C1 segment of cervical spinal cord (tissue), 14 donors: ENCODE measurements at regions not wholly inside any gene's neighbourhood (a gene's known extent, or its start where the extent isn't known, plus 50 kb on each side); places are given as distances from the start of the nearest gene placed in this dataset.
"Not testable (repeated sequence)": the region's sequence is repeated elsewhere in the genome, so short reads cannot be mapped to it uniquely, and the experiment has no call there.

Experiments
- DNase-seq, 14 donors: peaks; one replicate each; lab custom pipeline; 2025; lab: John Stamatoyannopoulos, UW

DNA sequence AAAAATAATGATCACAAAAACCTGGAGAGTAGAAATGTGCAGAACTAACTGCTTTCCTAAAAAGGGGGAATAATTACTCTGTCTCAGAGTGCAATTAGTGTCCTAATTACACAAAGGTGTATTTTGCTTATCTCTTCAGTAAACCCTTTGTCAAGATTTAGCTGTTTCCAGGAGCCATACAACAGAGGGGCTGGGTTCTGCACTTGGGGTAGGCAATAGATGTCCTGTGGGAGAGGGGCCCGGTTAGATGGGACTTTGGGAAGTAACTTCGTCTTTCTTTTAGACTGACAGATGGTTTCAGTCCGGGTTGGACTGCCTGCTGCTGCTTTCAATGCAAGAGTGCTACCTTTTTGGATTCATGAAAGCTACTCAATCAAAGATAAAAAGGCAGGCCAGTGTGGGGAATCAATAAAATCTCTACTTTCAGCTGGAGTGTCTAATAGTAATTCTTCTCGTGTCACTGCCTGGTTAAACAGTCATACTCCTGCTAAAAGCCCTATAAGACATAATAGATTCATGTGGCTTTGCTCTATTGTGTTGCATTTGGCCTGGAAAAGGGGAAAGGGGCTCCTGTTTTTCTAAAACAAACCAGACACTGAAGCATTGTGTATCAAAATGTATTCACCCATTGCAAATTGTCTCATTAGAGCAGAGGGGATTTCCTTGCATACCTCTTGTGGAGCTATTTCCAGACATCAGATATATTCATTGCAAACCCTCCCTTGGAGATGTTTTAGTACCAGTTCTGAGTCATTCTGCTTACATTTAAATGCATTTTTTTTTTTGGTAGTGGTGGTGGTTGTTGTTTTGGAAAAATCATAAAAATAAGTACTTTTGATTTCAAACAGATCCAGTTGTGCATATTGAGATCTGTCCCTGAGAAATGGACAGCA, 83.3 kb upstream of the PCDH8 start:
- no peak for DNase-seq

- no peak for DNase-seq
Observed at GRCh38 chr13:52931131-52931530, 82.7 kb upstream of the PCDH8 start.

- DNase-seq, result no peak
Observed at GRCh38 chr13:52929846-52930245, 81.4 kb upstream of the PCDH8 start.

DNA sequence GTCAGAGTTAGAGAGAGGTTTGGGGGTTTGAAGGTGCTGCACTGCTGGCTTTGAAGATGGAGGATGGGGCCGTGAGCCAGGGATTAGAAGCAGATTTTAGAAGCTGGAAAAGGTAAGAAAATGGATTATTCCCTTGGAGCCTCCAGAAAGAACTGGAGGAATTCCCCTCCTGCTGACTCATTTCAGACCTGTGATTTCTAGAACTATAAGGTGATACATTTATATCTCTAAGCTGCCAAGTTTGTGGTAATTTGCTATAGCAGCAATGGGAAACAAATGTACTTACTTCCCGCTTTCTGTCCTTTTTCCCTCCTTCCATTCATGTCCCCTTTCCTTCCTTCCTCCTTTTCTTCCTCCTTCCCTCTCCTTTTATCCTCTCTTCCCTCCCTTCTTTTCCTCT, 78.5 kb upstream of the PCDH8 start:
- DNase-seq, result no peak

GRCh38 chr13:52925775-52926285, 77.4 kb upstream of the PCDH8 start:
- no peak for DNase-seq

DNA sequence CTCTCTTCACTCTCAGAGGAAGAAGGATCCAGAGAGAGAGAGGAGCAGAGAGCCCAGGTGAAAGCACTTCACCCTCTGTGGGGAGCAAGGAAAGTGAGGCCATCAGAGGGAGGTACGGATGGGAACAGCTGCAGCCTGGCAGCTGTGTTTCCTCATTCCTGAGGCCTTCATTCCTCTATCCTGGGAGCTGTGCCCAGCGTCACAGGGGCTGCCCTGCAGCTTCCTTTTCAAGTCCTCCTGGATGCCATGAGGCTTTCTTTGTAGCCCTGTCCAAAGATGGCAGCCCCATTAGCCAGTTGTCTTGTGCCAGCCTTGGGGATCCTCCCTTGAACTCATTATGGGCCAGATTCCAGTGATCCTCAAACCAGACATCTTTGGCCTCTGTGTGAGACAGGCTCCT, 76.8 kb upstream of the PCDH8 start:
- no peak for DNase-seq

DNA sequence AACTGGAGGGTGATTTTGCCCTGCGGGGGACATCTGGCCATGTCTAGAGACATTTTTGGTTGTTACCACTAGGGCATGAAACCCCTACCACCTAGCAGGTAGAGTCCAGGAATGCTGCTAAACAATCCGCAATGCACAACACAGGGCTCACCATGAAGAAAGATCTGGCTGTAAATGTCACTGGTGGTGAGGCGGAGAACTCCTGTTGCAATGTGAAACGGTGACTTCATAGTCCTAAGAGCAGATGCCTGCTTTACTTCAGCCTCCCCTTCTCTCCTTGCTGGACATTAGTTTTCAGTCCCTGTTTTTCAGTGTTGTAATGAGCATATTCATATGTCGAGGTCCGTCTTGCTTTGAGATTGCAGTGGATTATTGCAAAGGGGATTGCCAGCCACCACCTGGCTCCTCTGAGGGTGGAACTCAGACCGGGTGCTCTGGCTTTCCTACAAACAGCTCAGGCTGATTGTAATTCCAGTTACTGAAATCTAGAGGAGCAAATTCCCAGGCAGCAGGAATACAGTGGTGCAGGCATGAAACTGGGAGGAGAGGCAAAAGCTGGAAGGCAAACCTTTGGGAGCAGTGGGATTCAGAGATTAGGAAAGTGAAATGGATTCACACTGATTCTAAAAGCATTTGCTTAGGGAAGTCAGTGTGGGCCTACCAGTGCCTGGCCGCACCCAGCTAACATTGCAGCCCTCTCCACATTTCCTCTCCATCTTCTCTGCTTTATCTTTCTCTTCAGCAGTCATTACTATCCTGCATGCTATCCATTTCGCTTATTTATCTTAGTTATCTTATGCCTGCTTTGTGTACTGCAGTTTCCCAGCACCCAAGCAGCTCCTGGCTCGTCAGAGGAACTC, 76.1 kb upstream of the PCDH8 start:
- no peak for DNase-seq

- no peak for DNase-seq
Observed at GRCh38 chr13:52922961-52923360, 74.5 kb upstream of the PCDH8 start.

DNA sequence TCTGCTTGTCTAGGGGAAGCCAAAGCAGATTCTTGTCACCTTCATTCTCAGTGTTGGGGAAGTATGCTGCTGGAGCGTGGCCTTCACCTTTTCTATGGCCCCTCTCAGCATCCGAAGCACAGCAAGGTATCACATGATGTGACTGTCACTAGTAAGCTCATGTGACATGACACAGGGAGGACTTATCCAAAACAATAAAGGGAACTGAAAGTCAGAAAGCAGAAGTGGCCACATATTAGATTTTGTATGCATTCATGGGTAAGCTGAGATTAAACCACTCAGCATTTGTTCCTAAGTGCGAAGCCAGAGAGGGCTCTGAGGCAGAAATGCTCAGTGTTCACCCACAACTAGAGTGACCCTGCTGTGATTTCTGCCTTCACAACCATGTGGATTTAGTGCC, 72.8 kb upstream of the PCDH8 start:
- DNase-seq, result peak in 1 of 14 donors; percentile 25

DNA sequence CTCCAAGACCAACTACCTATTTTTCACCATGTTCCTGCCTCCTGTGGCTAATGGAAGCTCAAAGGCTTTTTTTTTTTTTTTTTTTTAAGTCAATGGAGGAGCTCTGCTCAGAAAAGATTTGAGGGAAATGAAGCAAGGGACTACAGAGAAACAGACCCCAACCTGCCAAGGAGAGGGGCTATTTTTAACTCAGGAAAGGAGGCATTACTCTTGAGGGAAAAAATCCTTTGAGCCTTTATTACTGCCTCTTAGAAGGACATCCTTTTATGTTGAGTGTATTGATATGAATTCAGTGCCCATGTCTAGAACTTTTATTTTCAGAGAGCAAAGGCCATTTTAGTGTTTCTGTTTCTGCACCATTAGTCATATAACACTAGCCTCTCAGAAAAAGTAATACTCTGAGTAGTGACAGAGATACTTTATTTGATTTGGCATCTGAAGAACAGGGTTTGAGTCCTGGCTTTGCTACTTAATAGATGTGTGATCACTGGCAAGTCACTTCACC, 68.1 kb upstream of the PCDH8 start:
- no peak for DNase-seq

DNA sequence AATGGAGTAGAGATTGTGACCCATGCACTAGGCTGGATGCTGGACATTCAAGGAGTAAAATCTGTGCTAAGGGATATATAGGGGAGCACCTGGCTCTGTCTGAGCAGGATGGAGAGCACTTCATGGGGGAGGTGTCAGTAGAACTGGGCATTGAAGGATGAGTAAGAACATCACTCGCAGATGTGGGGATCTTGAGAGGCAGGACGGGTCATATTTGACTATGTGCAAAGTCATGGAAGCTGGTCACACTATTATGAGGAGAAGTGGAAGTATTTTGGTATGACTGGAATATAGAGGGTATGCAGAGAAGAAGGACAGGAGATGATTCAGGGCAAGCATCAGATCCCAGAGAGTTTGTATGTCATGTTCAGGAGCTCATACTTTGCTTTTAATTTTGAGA, 62.9 kb upstream of the PCDH8 start:
- DNase-seq, result no peak

DNA sequence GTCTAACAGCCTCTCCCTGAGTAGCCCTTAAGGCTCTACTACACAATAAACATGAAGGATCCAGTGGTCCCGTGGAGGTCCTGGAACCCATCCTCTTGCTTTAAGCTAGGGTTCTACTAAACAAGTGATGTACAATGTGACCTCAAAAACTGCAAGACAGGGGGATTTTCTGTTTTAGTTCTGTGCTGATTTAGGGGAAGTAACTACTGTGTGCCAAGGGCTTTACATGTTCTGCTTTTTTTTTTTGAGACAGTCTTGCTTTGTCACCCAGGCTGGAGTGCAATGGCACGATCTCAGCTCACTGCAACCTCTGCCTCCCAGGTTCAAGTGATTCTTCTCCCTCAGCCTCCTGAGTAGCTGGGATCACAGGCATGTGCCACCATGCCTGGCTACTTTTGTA, 61.9 kb upstream of the PCDH8 start:
- DNase-seq, result not testable (repeated sequence)

GRCh38 chr13:52906122-52906903, 57.9 kb upstream of the PCDH8 start:
- DNase-seq, result no peak

DNA sequence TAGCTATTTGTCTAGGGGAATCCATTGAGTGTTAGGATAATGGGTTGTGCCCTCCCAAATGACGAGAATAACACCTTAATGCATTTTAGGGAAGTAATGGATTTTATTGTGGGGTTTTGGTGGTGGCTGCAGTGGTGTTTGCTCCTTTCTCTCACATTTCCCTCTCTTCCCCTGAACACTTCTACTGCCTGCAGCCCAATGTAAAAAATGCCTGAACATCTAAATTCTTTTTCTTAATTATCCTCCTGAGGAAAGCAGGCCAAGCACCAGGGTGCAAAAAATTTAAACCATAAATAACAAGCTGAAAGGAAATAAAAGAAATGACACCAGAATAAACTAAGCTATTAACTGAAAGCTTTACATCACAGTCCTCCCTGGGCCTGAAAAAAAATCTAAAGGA, 57.3 kb upstream of the PCDH8 start:
- DNase-seq, result no peak

- DNase-seq, result no peak
Observed at GRCh38 chr13:52903320-52903719, 54.9 kb upstream of the PCDH8 start.

DNA sequence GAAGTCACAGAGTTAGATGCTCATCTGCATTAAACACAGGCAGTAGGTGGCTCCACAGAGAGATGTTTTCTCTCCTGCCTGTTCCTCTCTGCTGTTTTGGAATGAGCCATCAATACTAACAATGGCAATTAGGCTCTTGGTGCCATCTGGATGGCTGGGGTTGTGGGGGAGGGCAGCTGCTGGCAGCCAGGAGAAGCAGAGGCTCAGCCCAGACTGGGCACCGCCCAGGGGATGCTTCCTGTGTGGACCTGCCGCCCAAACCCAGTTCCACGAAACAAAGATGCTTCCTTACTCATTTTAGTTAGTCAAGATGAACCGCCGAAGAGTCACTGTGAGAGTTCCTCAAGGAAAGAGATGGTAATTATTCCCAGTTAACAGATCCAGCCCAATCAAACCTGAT, 50.8 kb upstream of the PCDH8 start:
- DNase-seq, result no peak
